Cardiac fibroblast (primary cell): ENCODE measurements at regions not wholly inside any gene's neighbourhood (a gene's known extent, or its start where the extent isn't known, plus 50 kb on each side); places are given as distances from the start of the nearest gene placed in this dataset.

ENCODE experiments used
- DNase-seq, 2 donors: peaks; one replicate each; pipeline versions ENCODE4 v3.0.0 to v3.0.0-alpha.2; 2010; ENCODE audit warnings: low read depth in 2 of 2
- H3K4me3 ChIP-seq, 2 donors: replicated peaks in 1 of 2; 1 replicate in 1 of 2; 2 replicates in 1 of 2; pipeline ENCODE4 v1.5.1; 2011; ENCODE audit warnings: low read depth in 2 of 2, low read length in 2 of 2, mild to moderate bottlenecking in 2 of 2, moderate library complexity in 1 of 2
- CTCF ChIP-seq: IDR thresholded peaks from one replicate; pipeline ENCODE4 v1.5.1; 2011; ENCODE audit warnings: low read depth, mild to moderate bottlenecking, low read length, inconsistent platforms

- no peak overlapping the region for H3K4me3 ChIP-seq
- DNase-seq, result no peak
- TF ChIP-seq CTCF, result no peak
Observed at GRCh38 chr20:62554898-62555641, 79.3 kb upstream of the GATA5 start.

GRCh38 chr20:62555642-62556420, 80.0 kb upstream of the GATA5 start:
- H3K4me3 ChIP-seq, result no peak overlapping the region
- no peak for TF ChIP-seq CTCF
- no peak for DNase-seq

- DNase-seq, result no peak
- no peak overlapping the region for H3K4me3 ChIP-seq
- TF ChIP-seq CTCF, result no peak
Observed at GRCh38 chr20:62557462-62557861, 81.7 kb upstream of the GATA5 start.

DNA sequence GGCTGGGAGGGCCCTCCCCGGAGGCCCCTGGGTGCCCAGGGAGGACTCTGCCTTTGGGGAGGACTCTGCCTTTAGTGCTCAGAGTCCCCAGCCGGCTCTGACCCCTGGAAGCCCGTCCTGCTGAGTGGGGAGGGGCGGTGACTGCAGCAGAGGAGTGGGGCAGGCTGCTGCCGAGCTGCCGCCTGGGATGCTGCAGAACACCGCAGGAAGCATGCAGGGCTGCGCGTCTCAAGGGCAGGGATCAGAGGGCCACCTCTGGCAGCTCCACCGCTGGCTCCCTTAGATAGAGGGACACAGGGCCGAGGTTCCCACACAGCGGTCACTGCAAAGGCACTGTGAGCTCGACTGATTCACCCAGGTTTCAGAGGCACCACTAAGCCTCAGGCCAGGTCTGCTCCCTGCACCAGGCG, 82.2 kb upstream of the GATA5 start:
- H3K4me3 ChIP-seq, result no peak overlapping the region
- TF ChIP-seq CTCF, result no peak
- DNase-seq, result no peak

GRCh38 chr20:62558779-62559178, 83.0 kb upstream of the GATA5 start:
- DNase-seq, result no peak
- no peak for TF ChIP-seq CTCF
- H3K4me3 ChIP-seq, result no peak overlapping the region

DNA sequence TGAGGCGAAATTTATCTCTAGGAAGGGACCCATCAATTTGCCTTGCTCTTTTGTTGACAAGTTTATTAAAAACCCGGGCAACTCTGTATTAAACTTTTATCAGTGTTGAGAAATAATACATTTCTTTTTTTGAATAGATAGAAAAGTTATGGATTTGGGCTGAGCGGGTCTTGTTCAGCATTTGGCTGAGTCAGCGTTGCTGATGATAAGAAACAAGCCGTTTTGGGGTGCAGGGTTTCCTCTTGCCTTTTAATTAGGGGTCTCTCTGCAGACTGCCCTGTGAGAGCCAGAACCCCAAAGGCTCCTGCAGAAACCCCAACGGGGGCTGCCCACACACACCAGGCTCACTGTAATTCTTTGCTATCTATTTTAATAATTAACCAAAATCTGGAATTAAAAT, 82.1 kb upstream of the SLCO4A1 start:
- TF ChIP-seq CTCF, result no peak
- H3K4me3 ChIP-seq, result no peak overlapping the region
- no peak for DNase-seq
